Endodermal cell (in vitro differentiated cells): ENCODE measurements at regions not wholly inside any gene's neighbourhood (a gene's known extent, or its start where the extent isn't known, plus 50 kb on each side); places are given as distances from the start of the nearest gene placed in this dataset.

Source experiments
- DNase-seq: peaks from one replicate; pipeline ENCODE4 v3.0.0-alpha.2; 2017
- H3K27ac ChIP-seq: 2 replicates; pipeline ENCODE4 v1.5.1; 2013; ENCODE audit warnings: mild to moderate bottlenecking, low read depth, low read length, moderate library complexity
- H3K27me3 ChIP-seq: 2 replicates; pipeline ENCODE4 v1.6.1; 2013; ENCODE audit warnings: mild to moderate bottlenecking, low read length, moderate library complexity; ENCODE audit not compliant: insufficient read depth, control insufficient read depth, poor library complexity, severe bottlenecking
- H3K36me3 ChIP-seq: 2 replicates; pipeline ENCODE4 v1.7.0; 2013; ENCODE audit warnings: mild to moderate bottlenecking, low read length, moderate library complexity; ENCODE audit not compliant: control insufficient read depth, insufficient read depth
- H3K4me1 ChIP-seq: one replicate; pipeline ENCODE4 v1.7.0; 2013; ENCODE audit warnings: low read length; ENCODE audit not compliant: control insufficient read depth, insufficient read depth
- H3K4me3 ChIP-seq: 2 replicates; pipeline ENCODE4 v1.5.1; 2013; ENCODE audit warnings: mild to moderate bottlenecking, low read length, moderate library complexity
- H3K9ac ChIP-seq: 2 replicates; pipeline ENCODE4 v1.6.1; 2013; ENCODE audit warnings: mild to moderate bottlenecking, low read length, moderate library complexity; ENCODE audit not compliant: poor library complexity, severe bottlenecking; ENCODE audit errors: extremely low read depth
- H3K9me3 ChIP-seq: 2 replicates; pipeline ENCODE4 v1.6.1; 2013; ENCODE audit warnings: mild to moderate bottlenecking, low read length, moderate library complexity; ENCODE audit not compliant: control insufficient read depth
- H3K27ac Mint-ChIP-seq: 2 replicates; pipeline ENCODE4 v1.8.0; 2020; ENCODE audit warnings: mixed read lengths
- H3K27me3 Mint-ChIP-seq: 2 replicates; pipeline ENCODE4 v1.8.0; 2021; ENCODE audit warnings: mild to moderate bottlenecking, mixed read lengths; ENCODE audit not compliant: insufficient read depth
- H3K36me3 Mint-ChIP-seq: 2 replicates; pipeline ENCODE4 v1.8.0; 2020; ENCODE audit warnings: low read depth, mixed read lengths
- H3K4me1 Mint-ChIP-seq: 2 replicates; pipeline ENCODE4 v1.8.0; 2020; ENCODE audit warnings: mixed read lengths
- H3K4me3 Mint-ChIP-seq: 2 replicates; pipeline ENCODE4 v1.8.0; 2020; ENCODE audit warnings: mild to moderate bottlenecking, moderate library complexity, mixed read lengths
- H3K9me3 Mint-ChIP-seq: 2 replicates; pipeline ENCODE4 v1.8.0; 2020; ENCODE audit warnings: mild to moderate bottlenecking, mixed read lengths
- CTCF ChIP-seq: fragments of 200-600 bp; sonication (generic); conservative IDR thresholded peaks from 2 replicates; pipeline ENCODE4 v1.5.0; 2021; ENCODE audit warnings: antibody characterized with exemption, mild to moderate bottlenecking
- WGBS, 2 experiments: methylation state at CpG; one replicate each; pipeline versions ENCODE4 v1.1.5 to v1.1.7; 2013; ENCODE audit warnings: missing lambda C conversion rate in 2 of 2, mixed read lengths in 1 of 2; ENCODE audit not compliant: insufficient coverage in 1 of 2, insufficient read length in 1 of 2; 5-methylcytosine and 5-hydroxymethylcytosine counted together

- H3K36me3 ChIP-seq = no peaks in the 10 kb centered on the region
- WGBS, 2 experiments = 84 to 97% methylated on average over 6 to 10 of the region's 11 CpGs
- H3K4me1 Mint-ChIP-seq = peaks cover 49% of the 10 kb centered on the region
Observed at GRCh38 chr7:130908345-130909160, 174.5 kb upstream of the KLF14 start.

GRCh38 chr7:130909161-130909836 lies 175.3 kb upstream of the KLF14 start:
- 94 to 95% methylated on average over 9 to 14 of the region's 14 CpGs for WGBS, 2 experiments
- no peak overlapping the region for H3K4me3 ChIP-seq
- no peaks in the 10 kb centered on the region for H3K36me3 Mint-ChIP-seq
- no peak overlapping the region for H3K9ac ChIP-seq
- H3K4me1 Mint-ChIP-seq = peaks cover 48% of the 10 kb centered on the region
- H3K4me3 Mint-ChIP-seq = no peak overlapping the region
- no peaks in the 10 kb centered on the region for H3K27me3 ChIP-seq
- H3K36me3 ChIP-seq = no peaks in the 10 kb centered on the region
- no peaks in the 10 kb centered on the region for H3K9me3 ChIP-seq
- no peak overlapping the region for H3K27ac ChIP-seq
- H3K9me3 Mint-ChIP-seq = no peaks in the 10 kb centered on the region
- DNase-seq = no peak
- H3K4me1 ChIP-seq = peaks cover 14% of the 10 kb centered on the region
- H3K27me3 Mint-ChIP-seq = no peaks in the 10 kb centered on the region
- peak overlapping the region; percentile 76 for H3K27ac Mint-ChIP-seq
- TF ChIP-seq CTCF = no peak

More at GRCh38 chr7:130908345-130909160, 174.5 kb upstream of the KLF14 start:
- Histone ChIP-seq H3K4me3 (no peak overlapping the region), H3K27ac (no peak overlapping the region), H3K9ac (no peak overlapping the region), H3K27me3 (no peaks in the 10 kb centered on the region), H3K4me1 (peaks cover 14% of the 10 kb centered on the region), H3K9me3 (no peaks in the 10 kb centered on the region)
- Mint-ChIP-seq H3K4me3 (no peak overlapping the region), H3K27me3 (no peaks in the 10 kb centered on the region), H3K9me3 (no peaks in the 10 kb centered on the region), H3K27ac (no peak overlapping the region), H3K36me3 (no peaks in the 10 kb centered on the region)
- DNase-seq = no peak
- no peak for TF ChIP-seq CTCF

GRCh38 chr7:130909881-130910672 lies 176.1 kb upstream of the KLF14 start:
- Histone ChIP-seq H3K27ac (no peak overlapping the region), H3K36me3 (no peaks in the 10 kb centered on the region), H3K27me3 (no peaks in the 10 kb centered on the region), H3K4me3 (no peak overlapping the region), H3K9me3 (no peaks in the 10 kb centered on the region), H3K4me1 (peaks cover 14% of the 10 kb centered on the region), H3K9ac (no peak overlapping the region)
- no peak for TF ChIP-seq CTCF
- Mint-ChIP-seq H3K27me3 (no peaks in the 10 kb centered on the region), H3K9me3 (no peaks in the 10 kb centered on the region), H3K36me3 (no peaks in the 10 kb centered on the region), H3K4me3 (no peak overlapping the region), H3K4me1 (peaks cover 48% of the 10 kb centered on the region), H3K27ac (no peak overlapping the region)
- DNase-seq = no peak
- 94 to 97% methylated on average over 4 to 9 of the region's 9 CpGs for WGBS, 2 experiments
